ENCODE measurements at regions not wholly inside any gene's neighbourhood (a gene's known extent, or its start where the extent isn't known, plus 50 kb on each side); places are given as distances from the start of the nearest gene placed in this dataset.

- TF ChIP-seq CTCF (IDR thresholded peaks at IDR 0.05) (no peak), POLR2A (IDR thresholded peaks at IDR 0.05) (no peak)
These were observed 517.3 kb downstream of the MED13L start for GRCh38 chr12:115760231-115760630.
